Activated T-cell treated with anti-CD3 and anti-CD28 coated beads, Interleukin-2, amount 50 U/mL, for 24 hours (primary cell): ENCODE measurements at regions not wholly inside any gene's neighbourhood (a gene's known extent, or its start where the extent isn't known, plus 50 kb on each side); places are given as distances from the start of the nearest gene placed in this dataset.

Source experiments
- DNase-seq: peaks from one replicate; pipeline ENCODE4 v3.0.0-alpha.2; 2020
- H3K27ac Mint-ChIP-seq: 2 replicates; pipeline ENCODE4 v1.8.0; 2020; ENCODE audit warnings: mild to moderate bottlenecking, mixed read lengths
- H3K27me3 Mint-ChIP-seq: 2 replicates; pipeline ENCODE4 v1.8.0; 2020; ENCODE audit warnings: mixed read lengths
- H3K36me3 Mint-ChIP-seq: 2 replicates; pipeline ENCODE4 v1.8.0; 2020; ENCODE audit warnings: low read depth, mixed read lengths
- H3K4me1 Mint-ChIP-seq: 2 replicates; pipeline ENCODE4 v1.8.0; 2020; ENCODE audit warnings: low read depth, mixed read lengths
- H3K4me3 Mint-ChIP-seq: 2 replicates; pipeline ENCODE4 v1.8.0; 2020; ENCODE audit warnings: mild to moderate bottlenecking, moderate library complexity, mixed read lengths
- H3K9me3 Mint-ChIP-seq: 2 replicates; pipeline ENCODE4 v1.8.0; 2020; ENCODE audit warnings: mixed read lengths

DNA sequence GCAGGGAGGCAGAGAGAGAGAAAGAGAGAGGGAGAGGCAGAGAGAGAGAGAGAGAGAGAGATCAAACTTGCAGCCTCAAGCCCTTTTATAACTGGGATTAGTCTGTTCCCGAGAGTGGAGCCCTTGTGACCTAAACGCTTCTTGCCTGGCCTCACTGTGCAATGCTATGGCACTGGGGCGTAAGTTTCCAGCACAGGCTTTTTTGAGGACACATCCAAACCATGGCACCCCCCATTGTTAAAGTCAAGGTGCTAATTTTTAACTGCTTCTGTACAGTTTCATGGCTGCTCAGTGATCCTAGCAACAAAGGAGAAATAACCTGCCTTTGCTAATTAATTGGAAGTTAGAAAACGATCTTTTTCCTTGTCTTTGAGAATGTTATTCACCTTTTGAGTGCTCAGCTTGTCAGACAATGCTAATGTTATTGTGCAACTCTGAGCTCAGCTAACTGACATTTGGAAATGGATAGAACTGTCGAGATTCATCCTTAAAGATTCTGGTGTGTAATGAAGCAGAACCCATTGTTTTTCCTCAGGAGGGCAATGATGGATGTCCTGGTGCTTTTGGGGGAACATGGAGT, 268.4 kb downstream of the GLRX3 start:
- no peaks in the 10 kb centered on the region for H3K4me1 Mint-ChIP-seq
- H3K27ac Mint-ChIP-seq, result no peak overlapping the region
- no peak overlapping the region for H3K4me3 Mint-ChIP-seq
- no peaks in the 10 kb centered on the region for H3K36me3 Mint-ChIP-seq
- no peak for DNase-seq
- no peaks in the 10 kb centered on the region for H3K9me3 Mint-ChIP-seq
- H3K27me3 Mint-ChIP-seq, result peaks cover 5% of the 10 kb centered on the region

GRCh38 chr10:130407052-130407451, 270.9 kb downstream of the GLRX3 start:
- Mint-ChIP-seq H3K9me3 (no peaks in the 10 kb centered on the region), H3K27me3 (peaks cover 5% of the 10 kb centered on the region), H3K4me3 (no peak overlapping the region), H3K27ac (no peak overlapping the region), H3K4me1 (no peaks in the 10 kb centered on the region), H3K36me3 (no peaks in the 10 kb centered on the region)
- no peak for DNase-seq

GRCh38 chr10:130409331-130409730, 273.1 kb downstream of the GLRX3 start:
- Mint-ChIP-seq H3K4me3 (no peak overlapping the region), H3K4me1 (no peaks in the 10 kb centered on the region), H3K36me3 (no peaks in the 10 kb centered on the region), H3K9me3 (no peaks in the 10 kb centered on the region), H3K27ac (no peak overlapping the region), H3K27me3 (no peaks in the 10 kb centered on the region)
- DNase-seq, result no peak

- Mint-ChIP-seq H3K4me3 (no peak overlapping the region), H3K4me1 (no peaks in the 10 kb centered on the region), H3K27me3 (no peaks in the 10 kb centered on the region), H3K27ac (no peak overlapping the region), H3K36me3 (no peaks in the 10 kb centered on the region), H3K9me3 (no peaks in the 10 kb centered on the region)
- DNase-seq, result no peak
These were observed 273.7 kb downstream of the GLRX3 start for GRCh38 chr10:130409931-130410330.

GRCh38 chr10:130411496-130412085, 275.4 kb downstream of the GLRX3 start:
- Mint-ChIP-seq H3K4me1 (no peaks in the 10 kb centered on the region), H3K27ac (no peak overlapping the region), H3K27me3 (no peaks in the 10 kb centered on the region), H3K36me3 (no peaks in the 10 kb centered on the region), H3K4me3 (no peak overlapping the region), H3K9me3 (no peaks in the 10 kb centered on the region)
- DNase-seq, result no peak

- Mint-ChIP-seq H3K4me3 (no peak overlapping the region), H3K27me3 (no peaks in the 10 kb centered on the region), H3K27ac (no peak overlapping the region), H3K4me1 (no peaks in the 10 kb centered on the region), H3K36me3 (no peaks in the 10 kb centered on the region), H3K9me3 (no peaks in the 10 kb centered on the region)
- no peak for DNase-seq
These were observed 276.1 kb downstream of the GLRX3 start for GRCh38 chr10:130412317-130412716.

- no peaks in the 10 kb centered on the region for H3K4me1 Mint-ChIP-seq
- DNase-seq, result no peak
- H3K36me3 Mint-ChIP-seq, result no peaks in the 10 kb centered on the region
- H3K27me3 Mint-ChIP-seq, result no peaks in the 10 kb centered on the region
- no peak overlapping the region for H3K27ac Mint-ChIP-seq
- no peaks in the 10 kb centered on the region for H3K9me3 Mint-ChIP-seq
- no peak overlapping the region for H3K4me3 Mint-ChIP-seq
These were observed 280.4 kb downstream of the GLRX3 start for GRCh38 chr10:130416334-130417150.

DNA sequence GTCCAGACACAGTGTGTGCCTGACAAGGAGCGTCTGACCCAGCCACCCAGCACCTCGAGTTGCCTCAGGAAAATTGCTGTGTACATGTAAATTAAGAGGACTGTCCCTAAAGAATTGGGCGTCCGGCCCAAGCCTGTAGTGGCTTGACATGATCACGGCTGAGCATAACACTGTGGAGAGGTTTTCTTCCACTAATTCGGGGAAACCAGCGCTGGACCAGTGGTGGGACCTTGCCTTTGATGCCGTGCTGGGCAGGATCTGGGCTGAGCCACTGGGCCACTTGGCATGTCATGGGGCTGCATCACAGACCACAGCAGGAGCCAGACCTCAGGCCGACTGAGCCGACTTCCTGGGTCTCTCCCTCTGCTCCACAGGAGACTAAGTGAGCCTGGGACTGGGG, 282.5 kb downstream of the GLRX3 start:
- H3K27me3 Mint-ChIP-seq, result no peaks in the 10 kb centered on the region
- H3K4me1 Mint-ChIP-seq, result no peaks in the 10 kb centered on the region
- H3K9me3 Mint-ChIP-seq, result no peaks in the 10 kb centered on the region
- no peak overlapping the region for H3K27ac Mint-ChIP-seq
- no peak overlapping the region for H3K4me3 Mint-ChIP-seq
- DNase-seq, result no peak
- no peaks in the 10 kb centered on the region for H3K36me3 Mint-ChIP-seq

GRCh38 chr10:130421909-130422308, 285.7 kb downstream of the GLRX3 start:
- Mint-ChIP-seq H3K4me3 (no peak overlapping the region), H3K27me3 (no peaks in the 10 kb centered on the region), H3K9me3 (no peaks in the 10 kb centered on the region), H3K27ac (no peak overlapping the region), H3K4me1 (no peaks in the 10 kb centered on the region), H3K36me3 (no peaks in the 10 kb centered on the region)
- DNase-seq, result no peak

DNA sequence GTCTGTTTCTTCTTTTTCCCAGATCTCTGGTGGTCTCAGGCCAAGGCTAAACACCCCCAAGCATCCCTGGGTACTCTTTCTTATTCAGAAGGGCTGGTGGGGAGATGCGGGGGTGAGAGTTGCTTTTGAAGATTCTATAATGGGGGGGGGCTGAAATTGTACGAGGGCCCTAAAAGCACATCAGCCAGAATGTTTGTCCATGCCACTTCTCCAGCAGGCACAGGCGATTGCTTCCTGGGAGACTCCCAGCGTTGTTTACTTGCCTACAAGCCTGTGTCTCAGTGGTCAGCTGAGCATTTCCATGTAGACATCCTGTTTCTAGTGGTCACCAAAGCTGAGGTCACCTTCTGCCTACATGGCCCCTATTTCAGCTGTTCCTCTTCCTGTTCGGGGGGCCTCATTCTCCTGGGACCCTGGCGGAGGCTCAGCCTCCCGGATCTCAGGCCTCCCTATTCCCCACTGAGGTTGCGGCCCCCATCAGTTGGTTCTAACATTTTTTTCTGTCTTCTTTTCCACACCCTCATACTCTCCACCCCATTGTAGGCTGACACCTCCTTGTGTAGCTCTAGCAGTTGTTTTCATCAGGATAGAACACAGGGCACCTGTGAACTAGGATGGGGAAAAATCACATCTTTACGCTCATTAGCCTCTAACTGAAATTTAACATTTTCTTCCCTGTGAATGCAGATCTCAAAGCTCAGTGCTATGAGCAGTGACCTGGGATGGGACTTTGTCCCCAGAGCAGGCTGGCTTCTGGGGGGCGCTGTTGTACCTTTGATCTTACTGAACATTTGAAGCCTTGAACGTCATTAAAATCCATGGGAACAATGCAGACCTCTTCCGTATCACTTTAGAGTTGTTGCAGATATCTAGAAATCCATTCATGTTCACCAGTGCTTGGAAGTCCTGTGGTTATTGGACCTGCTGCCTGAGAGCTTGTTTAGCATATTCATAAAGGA, 286.5 kb downstream of the GLRX3 start:
- H3K9me3 Mint-ChIP-seq, result no peaks in the 10 kb centered on the region
- DNase-seq, result no peak
- H3K36me3 Mint-ChIP-seq, result no peaks in the 10 kb centered on the region
- H3K4me3 Mint-ChIP-seq, result no peak overlapping the region
- no peaks in the 10 kb centered on the region for H3K27me3 Mint-ChIP-seq
- no peaks in the 10 kb centered on the region for H3K4me1 Mint-ChIP-seq
- no peak overlapping the region for H3K27ac Mint-ChIP-seq

- no peaks in the 10 kb centered on the region for H3K4me1 Mint-ChIP-seq
- no peak for DNase-seq
- no peaks in the 10 kb centered on the region for H3K9me3 Mint-ChIP-seq
- no peak overlapping the region for H3K27ac Mint-ChIP-seq
- H3K36me3 Mint-ChIP-seq, result no peaks in the 10 kb centered on the region
- no peak overlapping the region for H3K4me3 Mint-ChIP-seq
- H3K27me3 Mint-ChIP-seq, result no peaks in the 10 kb centered on the region
These were observed 287.5 kb downstream of the GLRX3 start for GRCh38 chr10:130423455-130424305.

DNA sequence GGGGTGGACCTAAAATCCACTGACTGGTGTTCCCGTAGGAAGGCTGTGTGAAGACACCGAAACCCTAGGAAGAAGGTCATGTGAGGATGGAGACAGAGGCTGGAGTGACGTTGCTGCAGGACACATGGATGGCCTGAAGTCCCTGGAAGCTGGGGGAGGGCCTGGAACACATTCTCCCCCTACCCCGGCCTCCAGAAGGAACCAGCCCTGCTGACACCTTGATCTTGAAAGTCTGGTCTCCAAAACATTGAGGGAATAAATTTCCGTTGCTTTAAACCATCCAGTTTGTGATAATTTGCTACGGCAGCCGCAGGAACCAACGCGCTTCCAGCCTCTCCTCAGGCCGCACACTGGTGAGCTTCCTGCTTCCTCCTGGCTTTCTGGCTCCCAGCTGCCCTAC, 288.2 kb downstream of the GLRX3 start:
- no peaks in the 10 kb centered on the region for H3K27me3 Mint-ChIP-seq
- H3K27ac Mint-ChIP-seq, result no peak overlapping the region
- H3K4me1 Mint-ChIP-seq, result no peaks in the 10 kb centered on the region
- no peak overlapping the region for H3K4me3 Mint-ChIP-seq
- H3K36me3 Mint-ChIP-seq, result no peaks in the 10 kb centered on the region
- no peaks in the 10 kb centered on the region for H3K9me3 Mint-ChIP-seq
- no peak for DNase-seq

GRCh38 chr10:130425169-130425568, 289.0 kb downstream of the GLRX3 start:
- Mint-ChIP-seq H3K36me3 (no peaks in the 10 kb centered on the region), H3K27ac (no peak overlapping the region), H3K4me3 (no peak overlapping the region), H3K4me1 (no peaks in the 10 kb centered on the region), H3K9me3 (no peaks in the 10 kb centered on the region), H3K27me3 (no peaks in the 10 kb centered on the region)
- DNase-seq, result no peak
